Upper lobe of left lung (tissue), 4 donors: ENCODE measurements at regions not wholly inside any gene's neighbourhood (a gene's known extent, or its start where the extent isn't known, plus 50 kb on each side); places are given as distances from the start of the nearest gene placed in this dataset.

ENCODE experiments used
- EP300 ChIP-seq, 4 donors: sonication (generic); formaldehyde crosslinking; IDR thresholded peaks; one replicate each; pipeline ENCODE4 v1.5.1; 2017; ENCODE audit warnings: antibody characterized with exemption in 4 of 4, control low read depth in 2 of 4
- POLR2A ChIP-seq, 4 donors: fragments of 450-650 bp; IDR thresholded peaks; one replicate each; pipeline ENCODE4 v1.5.1; 2016 to 2017; ENCODE audit warnings: antibody characterized with exemption in 4 of 4, mild to moderate bottlenecking in 2 of 4
- POLR2AphosphoS5 ChIP-seq, 2 donors: sonication (generic); formaldehyde crosslinking; IDR thresholded peaks; one replicate each; pipeline ENCODE4 v1.5.1; 2017; ENCODE audit warnings: antibody characterized with exemption in 2 of 2
- TF ChIP-seq, protein P1 (sequence below), 6 experiments: fragments of 450-650 bp in 4 of 6; fragments of 200-600 bp in 2 of 6; sonication (generic) in 2 of 6; IDR thresholded peaks; one replicate each; pipeline ENCODE4 v1.5.1; 2016 to 2019; ENCODE audit warnings: antibody characterized with exemption in 6 of 6

DNA sequence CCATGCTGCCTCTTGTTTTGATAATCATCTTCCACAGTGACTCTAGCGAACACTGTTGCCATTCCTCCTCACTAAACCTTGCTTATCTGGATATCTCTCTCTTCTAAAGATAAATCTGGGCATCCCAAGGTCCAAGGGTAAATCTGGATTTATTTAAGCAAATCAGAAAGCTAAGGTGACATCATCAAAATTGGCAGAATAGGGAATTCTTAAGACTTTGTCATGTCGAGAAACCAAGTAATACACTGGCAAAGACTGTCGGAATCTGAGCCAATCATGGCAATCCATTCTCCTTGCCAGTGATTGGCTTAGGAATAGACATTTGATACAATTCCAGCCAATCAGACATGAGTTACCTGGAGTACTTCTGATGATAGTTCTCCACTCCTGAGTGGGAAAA, 362.7 kb upstream of the PTGER4 start:
- TF ChIP-seq, protein P1, sequence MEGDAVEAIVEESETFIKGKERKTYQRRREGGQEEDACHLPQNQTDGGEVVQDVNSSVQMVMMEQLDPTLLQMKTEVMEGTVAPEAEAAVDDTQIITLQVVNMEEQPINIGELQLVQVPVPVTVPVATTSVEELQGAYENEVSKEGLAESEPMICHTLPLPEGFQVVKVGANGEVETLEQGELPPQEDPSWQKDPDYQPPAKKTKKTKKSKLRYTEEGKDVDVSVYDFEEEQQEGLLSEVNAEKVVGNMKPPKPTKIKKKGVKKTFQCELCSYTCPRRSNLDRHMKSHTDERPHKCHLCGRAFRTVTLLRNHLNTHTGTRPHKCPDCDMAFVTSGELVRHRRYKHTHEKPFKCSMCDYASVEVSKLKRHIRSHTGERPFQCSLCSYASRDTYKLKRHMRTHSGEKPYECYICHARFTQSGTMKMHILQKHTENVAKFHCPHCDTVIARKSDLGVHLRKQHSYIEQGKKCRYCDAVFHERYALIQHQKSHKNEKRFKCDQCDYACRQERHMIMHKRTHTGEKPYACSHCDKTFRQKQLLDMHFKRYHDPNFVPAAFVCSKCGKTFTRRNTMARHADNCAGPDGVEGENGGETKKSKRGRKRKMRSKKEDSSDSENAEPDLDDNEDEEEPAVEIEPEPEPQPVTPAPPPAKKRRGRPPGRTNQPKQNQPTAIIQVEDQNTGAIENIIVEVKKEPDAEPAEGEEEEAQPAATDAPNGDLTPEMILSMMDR (IDR thresholded peaks at IDR 0.05): no peak
- TF ChIP-seq POLR2A (IDR thresholded peaks at IDR 0.05) (no peak), POLR2AphosphoS5 (IDR thresholded peaks at IDR 0.05) (no peak), EP300 (IDR thresholded peaks at IDR 0.05) (no peak)
